ENCODE measurements at regions not wholly inside any gene's neighbourhood (a gene's known extent, or its start where the extent isn't known, plus 50 kb on each side); places are given as distances from the start of the nearest gene placed in this dataset.

GRCh38 chr6:165721356-165721755, 58.3 kb upstream of the PDE10A start:
- Histone ChIP-seq H3K4me3 (replicated peaks in 1 of 3; ENCODE audit: insufficient read depth in 1 of 3, low read depth in 1 of 3, low read length in 3 of 3) (no peak overlapping the region), H3K27me3 (ENCODE audit: control insufficient read depth in 2 of 2, insufficient read depth in 2 of 2, low read length in 2 of 2) (peaks cover 0 to 2% of the 10 kb centered on the region in 2 experiments), H3K27ac (ENCODE audit: insufficient read depth, low read depth, low read length) (no peak overlapping the region), H3K36me3 (ENCODE audit: control insufficient read depth in 2 of 2, extremely low read depth in 1 of 2, insufficient read depth in 2 of 2, low read length in 2 of 2) (no peaks in the 10 kb centered on the region), H3K9me3 (replicated peaks; ENCODE audit: control insufficient read depth, insufficient read depth, low read length) (no peaks in the 10 kb centered on the region), H3K4me1 (ENCODE audit: control insufficient read depth, extremely low read depth, insufficient read depth, low read length) (peaks cover 5% of the 10 kb centered on the region), H3K9me1 (replicated peaks; ENCODE audit: control insufficient read depth, extremely low read depth, insufficient read depth, low read length) (no peaks in the 10 kb centered on the region), H3K9ac (replicated peaks; ENCODE audit: extremely low read depth, insufficient read depth, low read length) (no peak overlapping the region), H3K79me2 (ENCODE audit: control insufficient read depth, insufficient read depth, low read length) (no peaks in the 10 kb centered on the region), H4K20me1 (replicated peaks; ENCODE audit: control insufficient read depth, extremely low read depth, insufficient read depth, low read length) (no peaks in the 10 kb centered on the region), H3K4me2 (ENCODE audit: insufficient read depth, low read length) (no peak overlapping the region), H2AFZ (ENCODE audit: low read depth, low read length) (no peak overlapping the region)
- intact Hi-C loops (cut with micrococcal nuclease), result no loop called here
- DNase-seq (ENCODE audit: low read depth, low spot score), result no peak
- no peak for FAIRE-seq
- TF ChIP-seq FOS (IDR thresholded peaks at IDR 0.05; ENCODE audit: borderline replicate concordance, insufficient read depth, low read length) (no peak), JUN (IDR thresholded peaks at IDR 0.05; ENCODE audit: borderline replicate concordance, insufficient read depth, insufficient read length, low read depth) (no peak), GATA2 (IDR thresholded peaks at IDR 0.05; ENCODE audit: insufficient read depth, insufficient read length, low read depth, low read length) (no peak), POLR2AphosphoS5 (IDR thresholded peaks at IDR 0.05; ENCODE audit: insufficient read depth, low read depth, low read length) (no peak), MAX (IDR thresholded peaks at IDR 0.05; ENCODE audit: insufficient read depth, insufficient read length) (no peak), POLR2A (IDR thresholded peaks at IDR 0.05; ENCODE audit: low read depth, low read length) (no peak), CTCF (IDR thresholded peaks at IDR 0.05; ENCODE audit: extremely low read depth in 1 of 2, insufficient read depth in 1 of 2, low read depth in 1 of 2, low read length in 2 of 2) (no peak), MYC (IDR thresholded peaks at IDR 0.05; ENCODE audit: low read depth, low read length) (no peak), EZH2 (IDR thresholded peaks at IDR 0.05; ENCODE audit: borderline replicate concordance, low read depth, low read length, severe bottlenecking) (no peak)
- no TSS peak for BruUV-seq (replicated peaks)
- dilution Hi-C loops (cut with MboI; ENCODE audit: extremely low pct_ligation_motif_present, low sequenced_read_pairs), result no loop called here
- CTCF ChIA-PET, result interaction anchor here (1.3 kb wide), 1 partner anchor 281 kb away, joined by 3 read pairs; no protein-coding TSS in a partner anchor
- POLR2A ChIA-PET, result no interaction called here

All from endothelial cell of umbilical vein (primary cell).